ENCODE measurements at regions not wholly inside any gene's neighbourhood (a gene's known extent, or its start where the extent isn't known, plus 50 kb on each side); places are given as distances from the start of the nearest gene placed in this dataset.

- Histone ChIP-seq H3K4me2 (ENCODE audit: low read length) (no peak overlapping the region), H3K4me3 (ENCODE audit: low read depth, low read length, poor library complexity, severe bottlenecking) (no peak overlapping the region), H3K36me3 (ENCODE audit: insufficient read depth, low read length) (no peaks in the 10 kb centered on the region), H4K20me1 (ENCODE audit: insufficient read depth, low read length) (no peaks in the 10 kb centered on the region), H3K9me2 (ENCODE audit: low read depth, low read length) (no peaks in the 10 kb centered on the region; the same call in 1 of the 2 replicates), H3K27ac (ENCODE audit: low read depth, low read length, poor library complexity, severe bottlenecking) (no peak overlapping the region), H3K4me1 (ENCODE audit: insufficient read depth, low read length, severe bottlenecking) (no peaks in the 10 kb centered on the region), H3K9ac (ENCODE audit: low read length) (no peak overlapping the region), H3F3A (ENCODE audit: insufficient read depth, low read length) (no peaks in the 10 kb centered on the region), H2AFZ (ENCODE audit: low read length) (no peak overlapping the region), H3K9me3 (ENCODE audit: low read length) (no peaks in the 10 kb centered on the region), H3K79me2 (ENCODE audit: insufficient read depth, low read length) (no peaks in the 10 kb centered on the region), H3K27me3 (ENCODE audit: insufficient read depth, low read length) (no peaks in the 10 kb centered on the region)
- TF ChIP-seq CTCF (IDR thresholded peaks at IDR 0.05; ENCODE audit: low read length) (no peak), EZH2 (IDR thresholded peaks at IDR 0.05; ENCODE audit: borderline replicate concordance, low read length) (no peak)
Observed at GRCh38 chr15:37206690-37207089, 106.3 kb upstream of the MEIS2 start.

DNA sequence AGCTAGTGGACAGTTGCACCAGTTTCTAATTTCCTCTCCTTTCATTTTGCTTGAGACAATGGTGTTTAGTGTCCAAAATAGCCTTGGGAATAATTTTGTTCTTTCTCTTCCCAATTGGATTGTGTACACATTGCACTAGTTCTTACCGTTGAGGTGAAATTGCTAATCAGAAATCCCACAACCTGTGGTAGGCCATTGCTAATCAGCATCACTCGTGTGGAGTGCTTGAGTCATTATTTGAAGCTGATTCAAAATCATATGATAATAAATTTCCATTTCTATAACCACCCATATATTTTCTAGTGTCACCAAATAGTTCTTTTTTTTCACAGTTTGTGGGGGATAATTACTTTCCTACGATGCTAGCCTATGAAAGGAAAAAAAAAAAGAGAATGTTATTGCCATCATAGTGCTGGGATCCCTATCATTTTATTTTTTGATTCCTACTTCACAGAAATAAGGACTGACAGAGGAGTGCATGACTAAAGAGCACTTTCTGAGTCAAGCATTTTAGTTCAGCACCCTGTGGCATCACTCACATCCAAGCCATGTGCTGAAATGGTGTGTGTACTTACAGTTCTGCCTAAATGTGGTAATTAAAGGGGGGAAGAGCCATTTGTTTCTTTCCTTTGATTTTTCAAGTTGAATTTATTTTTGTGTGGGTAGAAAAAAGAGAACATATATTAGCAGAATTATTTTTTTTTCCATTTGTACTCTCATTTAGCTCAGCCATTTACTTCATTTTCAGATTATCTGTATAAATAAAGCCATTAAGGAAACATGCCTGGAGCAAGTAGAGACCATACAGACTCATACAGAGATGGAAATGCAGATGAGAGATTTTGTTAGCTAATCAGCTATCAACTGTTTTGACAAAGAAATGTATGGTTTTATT, 108.0 kb upstream of the MEIS2 start:
- Histone ChIP-seq H2AFZ (ENCODE audit: low read length) (no peak overlapping the region), H3K36me3 (ENCODE audit: insufficient read depth, low read length) (no peaks in the 10 kb centered on the region), H3K27me3 (ENCODE audit: insufficient read depth, low read length) (no peaks in the 10 kb centered on the region), H3K4me3 (ENCODE audit: low read depth, low read length, poor library complexity, severe bottlenecking) (no peak overlapping the region), H3K9ac (ENCODE audit: low read length) (no peak overlapping the region), H3K27ac (ENCODE audit: low read depth, low read length, poor library complexity, severe bottlenecking) (no peak overlapping the region), H3F3A (ENCODE audit: insufficient read depth, low read length) (no peaks in the 10 kb centered on the region), H4K20me1 (ENCODE audit: insufficient read depth, low read length) (no peaks in the 10 kb centered on the region), H3K79me2 (ENCODE audit: insufficient read depth, low read length) (no peaks in the 10 kb centered on the region), H3K4me2 (ENCODE audit: low read length) (no peak overlapping the region), H3K9me2 (ENCODE audit: low read depth, low read length) (no peaks in the 10 kb centered on the region; the same call in 1 of the 2 replicates), H3K9me3 (ENCODE audit: low read length) (no peaks in the 10 kb centered on the region), H3K4me1 (ENCODE audit: insufficient read depth, low read length, severe bottlenecking) (no peaks in the 10 kb centered on the region)
- TF ChIP-seq EZH2 (IDR thresholded peaks at IDR 0.05; ENCODE audit: borderline replicate concordance, low read length) = no peak
- no peak for TF ChIP-seq CTCF (IDR thresholded peaks at IDR 0.05; ENCODE audit: low read length)

- no peaks in the 10 kb centered on the region for H3K79me2 ChIP-seq (ENCODE audit: insufficient read depth, low read length)
- no peak overlapping the region for H3K4me2 ChIP-seq (ENCODE audit: low read length)
- H3K4me1 ChIP-seq (ENCODE audit: insufficient read depth, low read length, severe bottlenecking) = no peaks in the 10 kb centered on the region
- no peaks in the 10 kb centered on the region; the same call in 1 of the 2 replicates for H3K9me2 ChIP-seq (ENCODE audit: low read depth, low read length)
- H3F3A ChIP-seq (ENCODE audit: insufficient read depth, low read length) = no peaks in the 10 kb centered on the region
- H3K4me3 ChIP-seq (ENCODE audit: low read depth, low read length, poor library complexity, severe bottlenecking) = no peak overlapping the region
- H4K20me1 ChIP-seq (ENCODE audit: insufficient read depth, low read length) = no peaks in the 10 kb centered on the region
- H3K27me3 ChIP-seq (ENCODE audit: insufficient read depth, low read length) = no peaks in the 10 kb centered on the region
- no peak for TF ChIP-seq EZH2 (IDR thresholded peaks at IDR 0.05; ENCODE audit: borderline replicate concordance, low read length)
- TF ChIP-seq CTCF (IDR thresholded peaks at IDR 0.05; ENCODE audit: low read length) = no peak
- no peak overlapping the region for H2AFZ ChIP-seq (ENCODE audit: low read length)
- H3K36me3 ChIP-seq (ENCODE audit: insufficient read depth, low read length) = no peaks in the 10 kb centered on the region
- H3K9ac ChIP-seq (ENCODE audit: low read length) = no peak overlapping the region
- no peaks in the 10 kb centered on the region for H3K9me3 ChIP-seq (ENCODE audit: low read length)
- H3K27ac ChIP-seq (ENCODE audit: low read depth, low read length, poor library complexity, severe bottlenecking) = no peak overlapping the region
Observed at GRCh38 chr15:37209041-37209363, 108.7 kb upstream of the MEIS2 start.
